H1 (cell line): ENCODE measurements at regions not wholly inside any gene's neighbourhood (a gene's known extent, or its start where the extent isn't known, plus 50 kb on each side); places are given as distances from the start of the nearest gene placed in this dataset.

Experiments
- CTCF ChIA-PET: fragments of 300-600 bp; sonication (Branson Sonifier 250); formaldehyde crosslinking; loops from one replicate; lab custom pipeline; 2021; ENCODE audit not compliant: partially characterized antibody; lab: Charles Lee
- POLR2A ChIA-PET: fragments of 300-600 bp; sonication (Branson Sonifier 250); formaldehyde crosslinking; loops from one replicate; lab custom pipeline; 2021; ENCODE audit warnings: inconsistent platforms; ENCODE audit not compliant: partially characterized antibody; lab: Charles Lee
- DNase-seq, 2 experiments: peaks; one replicate each; pipeline versions ENCODE4 v3.0.0 to v3.0.0-alpha.2; 2010 to 2022; ENCODE audit warnings: low spot score in 2 of 2, low read depth in 1 of 2, mixed read lengths in 1 of 2
- FAIRE-seq: peaks from 2 replicates; lab custom pipeline; 2011; peaks lifted over from hg19 to GRCh38; lab: Jason Lieb, UNC
- H2AFZ ChIP-seq: 2 replicates; pipeline ENCODE4 v1.8.1; 2012; ENCODE audit warnings: low read length, inconsistent platforms
- H2AK5ac ChIP-seq: 2 replicates; pipeline ENCODE4 v1.6.1; 2013; ENCODE audit warnings: low read depth, low read length
- H2BK120ac ChIP-seq: replicated peaks from 2 replicates; pipeline ENCODE3; 2013; ENCODE audit warnings: low read depth, low read length, inconsistent platforms
- H2BK12ac ChIP-seq: 2 replicates; pipeline ENCODE4 v1.6.1; 2013; ENCODE audit warnings: low read depth, low read length
- H2BK15ac ChIP-seq: 2 replicates; pipeline ENCODE4 v1.6.1; 2013; ENCODE audit warnings: low read length
- H2BK20ac ChIP-seq: 2 replicates; pipeline ENCODE4 v1.6.1; 2013; ENCODE audit warnings: low read length
- H2BK5ac ChIP-seq: 2 replicates; pipeline ENCODE4 v1.6.1; 2013; ENCODE audit warnings: low read depth, low read length
- H3K14ac ChIP-seq: 2 replicates; pipeline ENCODE4 v1.6.1; 2013; ENCODE audit warnings: inconsistent platforms; ENCODE audit not compliant: insufficient read length
- H3K18ac ChIP-seq: 2 replicates; pipeline ENCODE4 v1.6.1; 2013; ENCODE audit warnings: low read length; ENCODE audit errors: extremely low read depth
- H3K23ac ChIP-seq: 2 replicates; pipeline ENCODE4 v1.6.1; 2013; ENCODE audit warnings: inconsistent platforms; ENCODE audit not compliant: insufficient read length
- H3K23me2 ChIP-seq: 2 replicates; pipeline ENCODE4 v1.6.1; 2013; ENCODE audit warnings: low read depth, low read length
- H3K27ac ChIP-seq: 2 replicates; pipeline ENCODE4 v1.6.1; 2011; ENCODE audit warnings: low read depth, low read length, inconsistent platforms
- H3K27me3 ChIP-seq, 4 experiments: replicated peaks in 1 of 4; 1 replicate in 1 of 4; 2 replicates in 3 of 4; pipeline versions ENCODE4 v1.6.1 to v1.8.1; 2011 to 2013; ENCODE audit warnings: low read length in 3 of 4, mild to moderate bottlenecking in 3 of 4, inconsistent platforms in 2 of 4, mixed read lengths in 2 of 4, moderate library complexity in 1 of 4; ENCODE audit not compliant: control insufficient read depth in 3 of 4, insufficient read depth in 3 of 4; ENCODE audit errors: extremely low read depth in 1 of 4
- H3K36me3 ChIP-seq, 4 experiments: 2 replicates each; pipeline versions ENCODE4 v1.6.1 to v1.8.1; 2011 to 2013; ENCODE audit warnings: mild to moderate bottlenecking in 4 of 4, low read length in 3 of 4, moderate library complexity in 2 of 4, control low read depth in 1 of 4, inconsistent platforms in 1 of 4; ENCODE audit not compliant: insufficient read depth in 4 of 4, control insufficient read depth in 2 of 4
- H3K4ac ChIP-seq: replicated peaks from 2 replicates; pipeline ENCODE3; 2013; ENCODE audit warnings: low read length, low read depth, mixed read lengths, inconsistent platforms; ENCODE audit not compliant: insufficient read length
- H3K4me1 ChIP-seq, 4 experiments: replicated peaks in 1 of 4; 1 replicate in 1 of 4; 2 replicates in 3 of 4; pipeline versions ENCODE4 v1.6.1 to v1.8.1; 2011 to 2013; ENCODE audit warnings: low read length in 3 of 4, inconsistent platforms in 2 of 4, mixed read lengths in 1 of 4; ENCODE audit not compliant: insufficient read depth in 4 of 4, control insufficient read depth in 3 of 4
- H3K4me2 ChIP-seq, 2 experiments: 2 replicates each; pipeline versions ENCODE4 v1.6.1 to v1.8.1; 2011 to 2013; ENCODE audit warnings: low read depth in 2 of 2, low read length in 2 of 2, control low read depth in 1 of 2, inconsistent platforms in 1 of 2, mild to moderate bottlenecking in 1 of 2; ENCODE audit not compliant: insufficient read depth in 1 of 2
- H3K4me3 ChIP-seq, 4 experiments: fragments of 200-600, 300-600 bp in 1 of 4; sonication (generic), shearing (Covaris generic), sonication (Bioruptor Twin) in 1 of 4; 2 replicates each; pipeline versions ENCODE4 v1.5.1 to v1.8.1; 2011 to 2016; ENCODE audit warnings: low read length in 4 of 4, low read depth in 3 of 4, control low read depth in 2 of 4, inconsistent platforms in 2 of 4, mild to moderate bottlenecking in 2 of 4, mixed read lengths in 1 of 4, moderate library complexity in 1 of 4; ENCODE audit not compliant: insufficient read depth in 2 of 4; ENCODE audit errors: extremely low read depth in 1 of 4
- H3K56ac ChIP-seq: replicated peaks from 2 replicates; pipeline ENCODE3; 2013; ENCODE audit warnings: low read depth, mild to moderate bottlenecking, mixed read lengths, low read length, inconsistent platforms; ENCODE audit not compliant: insufficient read length
- H3K79me1 ChIP-seq: 2 replicates; pipeline ENCODE4 v1.6.1; 2013; ENCODE audit warnings: low read depth, low read length, control low read depth
- H3K79me2 ChIP-seq, 2 experiments: 2 replicates each; pipeline versions ENCODE4 v1.6.1 to v1.8.1; 2012 to 2013; ENCODE audit warnings: low read length in 2 of 2, mild to moderate bottlenecking in 2 of 2, inconsistent platforms in 1 of 2; ENCODE audit not compliant: insufficient read depth in 2 of 2, control insufficient read depth in 1 of 2
- H3K9ac ChIP-seq, 4 experiments: replicated peaks in 1 of 4; 1 replicate in 1 of 4; 2 replicates in 3 of 4; pipeline versions ENCODE4 v1.6.1 to v1.8.1; 2011 to 2013; ENCODE audit warnings: low read depth in 3 of 4, low read length in 3 of 4, control low read depth in 2 of 4, mild to moderate bottlenecking in 2 of 4, moderate library complexity in 2 of 4, inconsistent platforms in 1 of 4; ENCODE audit errors: extremely low read depth in 1 of 4
- H3K9me3 ChIP-seq, 2 experiments: 2 replicates each; pipeline versions ENCODE4 v1.6.1 to v1.8.1; 2012 to 2013; ENCODE audit warnings: mild to moderate bottlenecking in 2 of 2, moderate library complexity in 2 of 2, control low read depth in 1 of 2, inconsistent platforms in 1 of 2, low read depth in 1 of 2, low read length in 1 of 2, mixed read lengths in 1 of 2; ENCODE audit not compliant: insufficient read depth in 2 of 2
- H4K20me1 ChIP-seq, 2 experiments: replicated peaks in 1 of 2; 2 replicates each; pipeline versions ENCODE3 to v1.8.1; 2011 to 2013; ENCODE audit warnings: inconsistent platforms in 2 of 2, low read length in 2 of 2, mild to moderate bottlenecking in 1 of 2; ENCODE audit not compliant: insufficient read depth in 2 of 2, control insufficient read depth in 1 of 2
- H4K5ac ChIP-seq: 2 replicates; pipeline ENCODE4 v1.6.1; 2013; ENCODE audit warnings: low read length, low read depth, mixed read lengths, inconsistent platforms; ENCODE audit not compliant: insufficient read length
- H4K8ac ChIP-seq: 2 replicates; pipeline ENCODE4 v1.8.0; 2013; ENCODE audit warnings: mild to moderate bottlenecking, moderate library complexity, low read length, inconsistent platforms; ENCODE audit not compliant: insufficient read depth; ENCODE audit errors: extremely low read depth
- H4K91ac ChIP-seq: replicated peaks from 2 replicates; pipeline ENCODE3; 2013; ENCODE audit warnings: low read length, mixed read lengths, inconsistent platforms; ENCODE audit not compliant: insufficient read length
- BCL11A ChIP-seq, 2 experiments: IDR thresholded peaks; one replicate each; pipeline ENCODE4 v1.6.1; 2011; ENCODE audit warnings: low read depth in 2 of 2, low read length in 2 of 2, mild to moderate bottlenecking in 2 of 2
- KDM1A ChIP-seq: fragments of 200-600, 300-600 bp; sonication (generic); IDR thresholded peaks from 2 replicates; pipeline ENCODE4 v1.7.1; 2016; ENCODE audit warnings: mild to moderate bottlenecking, low read length, borderline replicate concordance
- SP2 ChIP-seq: IDR thresholded peaks from 2 replicates; pipeline ENCODE4 v1.6.1; 2012; ENCODE audit warnings: mild to moderate bottlenecking, low read length, inconsistent platforms
- WGBS, 2 experiments: shearing (Covaris generic) in 1 of 2; methylation state at CpG; one replicate each; pipeline versions ENCODE4 v1.1.6 to v1.1.7; 2013 to 2015; ENCODE audit warnings: low lambda C conversion rate in 2 of 2, mixed read lengths in 2 of 2, inconsistent platforms in 1 of 2, low coverage in 1 of 2, missing lambda C conversion rate in 1 of 2; ENCODE audit not compliant: insufficient replicate concordance in 2 of 2, insufficient coverage in 1 of 2, insufficient read length in 1 of 2; ENCODE audit errors: extremely low coverage in 1 of 2, missing lambda C conversion rate in 1 of 2; 5-methylcytosine and 5-hydroxymethylcytosine counted together

DNA sequence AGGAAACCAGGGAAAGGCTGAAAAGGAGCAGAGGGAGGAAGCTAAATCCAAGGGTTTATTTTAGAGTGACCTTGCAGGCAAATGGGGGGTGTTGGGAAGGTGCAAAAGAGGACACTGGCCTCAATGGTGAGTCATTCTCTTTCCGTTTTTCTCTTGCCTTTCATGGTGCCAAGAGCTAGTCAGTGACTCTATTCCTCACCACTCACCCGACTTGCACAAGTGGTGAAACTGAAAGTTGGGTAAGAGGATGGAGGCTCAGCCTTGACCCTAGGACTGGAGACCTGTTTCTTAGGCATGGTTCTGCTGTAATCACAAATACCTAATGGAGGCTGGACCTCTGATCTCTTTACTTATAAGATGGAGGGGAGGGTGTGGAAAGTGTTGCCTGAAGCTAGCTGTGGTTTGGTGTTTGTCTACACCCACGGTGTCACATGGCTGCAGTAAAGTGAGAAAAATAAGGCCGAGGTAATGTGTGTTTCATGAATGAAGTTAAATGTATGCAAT, 67.3 kb upstream of the CREB3L1 start:
- no peak overlapping the region for H4K91ac ChIP-seq
- no peak overlapping the region for H3K18ac ChIP-seq

More for the DNA sequence above, 67.3 kb upstream of the CREB3L1 start:
- H2BK20ac ChIP-seq = no peak overlapping the region
- H3K23ac ChIP-seq = no peak overlapping the region
- no peaks in the 10 kb centered on the region for H3K23me2 ChIP-seq
- POLR2A ChIA-PET = interaction anchor here (0.6 kb wide), 1 partner anchor 41 kb away, joined by 3 read pairs; no protein-coding TSS in a partner anchor
- H2BK12ac ChIP-seq = no peak overlapping the region; the same call in 1 of the 2 replicates
- H4K8ac ChIP-seq = no peak overlapping the region
- FAIRE-seq (no peak), DNase-seq (peak in 1 of 2 experiments; percentile 35)
- H4K20me1 ChIP-seq = no peaks in the 10 kb centered on the region
- H2AFZ ChIP-seq = peak overlapping the region; percentile 70
- no peak for TF ChIP-seq SP2
- TF ChIP-seq BCL11A (IDR thresholded peaks at IDR 0.05; ENCODE audit: low read depth in 2 of 2, low read length in 2 of 2) = no peak
- no peak for TF ChIP-seq KDM1A
- H3K14ac ChIP-seq = no peak overlapping the region
- H3K9ac ChIP-seq = no peak overlapping the region
- WGBS, 2 experiments = 88% methylated on average over 4 of the region's 4 CpGs; no CpG with 5 or more reads in 1 of the 2 experiments
- CTCF ChIA-PET = interaction anchor here (0.9 to 1.3 kb wide), 3 partner anchors 15 to 32 kb away, joined by 3 to 4 read pairs (median 3); no protein-coding TSS in a partner anchor
- no peak overlapping the region for H2BK120ac ChIP-seq
- no peaks in the 10 kb centered on the region for H3K79me1 ChIP-seq
- no peak overlapping the region for H3K56ac ChIP-seq
- H2AK5ac ChIP-seq = no peak overlapping the region
- H3K9me3 ChIP-seq = no peaks in the 10 kb centered on the region
- H2BK15ac ChIP-seq = peak overlapping the region; percentile 66
- no peak overlapping the region for H3K4me2 ChIP-seq
- H3K27me3 ChIP-seq = no peaks in the 10 kb centered on the region
- no peak overlapping the region for H3K4me3 ChIP-seq
- H3K36me3 ChIP-seq = no peaks in the 10 kb centered on the region
- no peaks in the 10 kb centered on the region for H3K4me1 ChIP-seq
- no peaks in the 10 kb centered on the region for H3K79me2 ChIP-seq
- no peak overlapping the region for H3K27ac ChIP-seq
- H3K4ac ChIP-seq = no peak overlapping the region
- H4K5ac ChIP-seq = no peak overlapping the region
- H2BK5ac ChIP-seq = no peak overlapping the region
